HepG2 (cell line): ENCODE measurements at regions not wholly inside any gene's neighbourhood (a gene's known extent, or its start where the extent isn't known, plus 50 kb on each side); places are given as distances from the start of the nearest gene placed in this dataset.

Experiments used
- BRD4 ChIP-seq: sonication (generic); formaldehyde crosslinking; IDR thresholded peaks from 2 replicates; pipeline ENCODE4 v1.4.0; 2020; ENCODE audit warnings: missing genetic modification reagents
- CAMTA2 ChIP-seq: sonication (generic); formaldehyde crosslinking; IDR thresholded peaks from 2 replicates; pipeline ENCODE4 v1.4.0; 2020; ENCODE audit warnings: mild to moderate bottlenecking, missing genetic modification reagents, borderline replicate concordance
- EP300 ChIP-seq, 3 experiments: sonication (generic) in 1 of 3; formaldehyde crosslinking in 1 of 3; IDR thresholded peaks; 2 replicates each; pipeline versions ENCODE4 v1.5.1 to v1.6.1; 2011 to 2020; ENCODE audit warnings: low read depth in 2 of 3, low read length in 2 of 3, borderline replicate concordance in 1 of 3, improper control_type of control experiment in 1 of 3, mild to moderate bottlenecking in 1 of 3, missing genetic modification reagents in 1 of 3, moderate library complexity in 1 of 3
- FOSL1 ChIP-seq: sonication (generic); formaldehyde crosslinking; IDR thresholded peaks from 2 replicates; pipeline ENCODE4 v1.9.0; 2021; ENCODE audit warnings: missing genetic modification reagents, borderline replicate concordance
- HNF4A ChIP-seq: sonication (generic); formaldehyde crosslinking; IDR thresholded peaks from 2 replicates; pipeline ENCODE4 v1.4.0; 2020; ENCODE audit warnings: missing genetic modification reagents
- PHF20 ChIP-seq: sonication (generic); formaldehyde crosslinking; IDR thresholded peaks from 2 replicates; pipeline ENCODE4 v1.5.0; 2020; ENCODE audit warnings: mild to moderate bottlenecking, missing genetic modification reagents
- SIN3A ChIP-seq: IDR thresholded peaks from 2 replicates; pipeline ENCODE4 v1.6.1; 2011; ENCODE audit warnings: low read depth, mild to moderate bottlenecking, control low read depth, low read length, borderline replicate concordance
- SOX13 ChIP-seq, 3 experiments: fragments of 450-650 bp in 1 of 3; sonication (generic) in 1 of 3; formaldehyde crosslinking in 1 of 3; IDR thresholded peaks in 2 of 3; conservative IDR thresholded peaks in 1 of 3; 2 replicates each; pipeline versions ENCODE4 v1.5.0 to v1.6.1; 2016 to 2020; ENCODE audit warnings: antibody characterized with exemption in 1 of 3, mild to moderate bottlenecking in 1 of 3, missing compliant biosample characterization in 1 of 3, missing genetic modification reagents in 1 of 3, moderate library complexity in 1 of 3
- SRSF4 ChIP-seq: fragments of 200-400 bp; formaldehyde crosslinking; IDR thresholded peaks from one replicate; pipeline ENCODE4 v1.6.1; 2018; ENCODE audit warnings: mild to moderate bottlenecking, low read depth, low read length, moderate library complexity; ENCODE audit not compliant: poor library complexity, severe bottlenecking
- ZNF792 ChIP-seq: IDR thresholded peaks from 2 replicates; pipeline ENCODE4 v1.6.1; 2016
- ZSCAN12 ChIP-seq: sonication (generic); formaldehyde crosslinking; IDR thresholded peaks from 2 replicates; pipeline ENCODE4 v1.9.0; 2021; ENCODE audit warnings: mild to moderate bottlenecking, missing genetic modification reagents
- TF ChIP-seq, protein P1 (sequence below): sonication (generic); formaldehyde crosslinking; IDR thresholded peaks from 2 replicates; pipeline ENCODE4 v1.5.0; 2020; ENCODE audit warnings: mild to moderate bottlenecking, missing genetic modification reagents, moderate library complexity
- TF ChIP-seq, protein P2 (sequence below): sonication (generic); formaldehyde crosslinking; IDR thresholded peaks from 2 replicates; pipeline ENCODE4 v1.8.1; 2023; ENCODE audit warnings: mild to moderate bottlenecking, missing genetic modification reagents
- TF ChIP-seq, protein P3 (sequence below): sonication (generic); formaldehyde crosslinking; IDR thresholded peaks from 2 replicates; pipeline ENCODE4 v1.5.0; 2020; ENCODE audit warnings: mild to moderate bottlenecking, low read depth, missing genetic modification reagents, borderline replicate concordance

DNA sequence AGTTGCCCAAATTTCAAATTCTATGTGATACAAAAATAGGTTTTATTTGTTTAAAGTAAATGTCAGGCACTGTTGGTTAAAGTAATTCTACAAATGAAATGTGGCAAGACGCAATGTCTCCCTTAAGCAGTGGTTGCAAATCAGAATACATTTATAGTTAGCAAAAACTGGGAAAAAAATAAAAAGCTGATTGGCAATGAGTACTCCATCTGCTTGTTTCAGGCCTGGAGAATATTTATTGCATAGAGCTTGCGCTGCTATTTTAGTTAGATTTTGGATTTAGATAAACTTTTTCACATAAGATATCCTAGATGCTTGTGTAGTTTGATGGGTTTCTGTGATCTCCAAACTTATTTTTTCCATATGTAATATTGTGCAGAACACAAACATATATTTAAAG is 224.0 kb upstream of the MPPED2 start:
- TF ChIP-seq CAMTA2 (CRISPR knock-in tag) (no peak), ZSCAN12 (CRISPR knock-in tag) (no peak), ZNF792 (CRISPR knock-in tag) (no peak), SIN3A (no peak), SOX13 (IDR thresholded peaks at IDR 0.05) (no peak), SOX13 (CRISPR knock-in tag; conservative IDR thresholded peaks at IDR 0.05 in 1 of 2, IDR thresholded peaks at IDR 0.05 in 1 of 2) (no peak), SRSF4 (no peak), BRD4 (CRISPR knock-in tag) (no peak), EP300 (IDR thresholded peaks at IDR 0.05; ENCODE audit: low read depth in 2 of 2, low read length in 2 of 2) (no peak), EP300 (CRISPR knock-in tag; IDR thresholded peaks at IDR 0.05; ENCODE audit: borderline replicate concordance) (no peak), HNF4A (CRISPR knock-in tag) (no peak), PHF20 (CRISPR knock-in tag) (no peak), FOSL1 (CRISPR knock-in tag) (no peak)
- TF ChIP-seq, protein P1, sequence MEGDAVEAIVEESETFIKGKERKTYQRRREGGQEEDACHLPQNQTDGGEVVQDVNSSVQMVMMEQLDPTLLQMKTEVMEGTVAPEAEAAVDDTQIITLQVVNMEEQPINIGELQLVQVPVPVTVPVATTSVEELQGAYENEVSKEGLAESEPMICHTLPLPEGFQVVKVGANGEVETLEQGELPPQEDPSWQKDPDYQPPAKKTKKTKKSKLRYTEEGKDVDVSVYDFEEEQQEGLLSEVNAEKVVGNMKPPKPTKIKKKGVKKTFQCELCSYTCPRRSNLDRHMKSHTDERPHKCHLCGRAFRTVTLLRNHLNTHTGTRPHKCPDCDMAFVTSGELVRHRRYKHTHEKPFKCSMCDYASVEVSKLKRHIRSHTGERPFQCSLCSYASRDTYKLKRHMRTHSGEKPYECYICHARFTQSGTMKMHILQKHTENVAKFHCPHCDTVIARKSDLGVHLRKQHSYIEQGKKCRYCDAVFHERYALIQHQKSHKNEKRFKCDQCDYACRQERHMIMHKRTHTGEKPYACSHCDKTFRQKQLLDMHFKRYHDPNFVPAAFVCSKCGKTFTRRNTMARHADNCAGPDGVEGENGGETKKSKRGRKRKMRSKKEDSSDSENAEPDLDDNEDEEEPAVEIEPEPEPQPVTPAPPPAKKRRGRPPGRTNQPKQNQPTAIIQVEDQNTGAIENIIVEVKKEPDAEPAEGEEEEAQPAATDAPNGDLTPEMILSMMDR (CRISPR knock-in tag): no peak
- TF ChIP-seq, protein P2, sequence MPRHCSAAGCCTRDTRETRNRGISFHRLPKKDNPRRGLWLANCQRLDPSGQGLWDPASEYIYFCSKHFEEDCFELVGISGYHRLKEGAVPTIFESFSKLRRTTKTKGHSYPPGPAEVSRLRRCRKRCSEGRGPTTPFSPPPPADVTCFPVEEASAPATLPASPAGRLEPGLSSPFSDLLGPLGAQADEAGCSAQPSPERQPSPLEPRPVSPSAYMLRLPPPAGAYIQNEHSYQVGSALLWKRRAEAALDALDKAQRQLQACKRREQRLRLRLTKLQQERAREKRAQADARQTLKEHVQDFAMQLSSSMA (CRISPR knock-in tag): no peak
- TF ChIP-seq, protein P3, sequence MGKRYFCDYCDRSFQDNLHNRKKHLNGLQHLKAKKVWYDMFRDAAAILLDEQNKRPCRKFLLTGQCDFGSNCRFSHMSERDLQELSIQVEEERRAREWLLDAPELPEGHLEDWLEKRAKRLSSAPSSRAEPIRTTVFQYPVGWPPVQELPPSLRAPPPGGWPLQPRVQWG (CRISPR knock-in tag): no peak
